ENCODE measurements at regions not wholly inside any gene's neighbourhood (a gene's known extent, or its start where the extent isn't known, plus 50 kb on each side); places are given as distances from the start of the nearest gene placed in this dataset.
"Not testable (repeated sequence)": the region's sequence is repeated elsewhere in the genome, so short reads cannot be mapped to it uniquely, and the experiment has no call there.

GRCh38 chr5:108696951-108697715 lies 50.6 kb upstream of the FER start:
- DNase-seq: no peak

GRCh38 chr5:108696407-108696806 lies 51.3 kb upstream of the FER start:
- no peak for DNase-seq

GRCh38 chr5:108688485-108688884 lies 59.2 kb upstream of the FER start:
- DNase-seq: no peak

GRCh38 chr5:108687595-108688200 lies 60.0 kb upstream of the FER start:
- DNase-seq: no peak

- DNase-seq: no peak
These were observed 61.0 kb upstream of the FER start for GRCh38 chr5:108686676-108687075.

GRCh38 chr5:108685448-108686216 lies 62.1 kb upstream of the FER start:
- not testable (repeated sequence) for DNase-seq

GRCh38 chr5:108681079-108681921 lies 66.4 kb upstream of the FER start:
- no peak for DNase-seq

GRCh38 chr5:108678091-108678490 lies 69.6 kb upstream of the FER start:
- DNase-seq: no peak

- DNase-seq: no peak
These were observed 72.0 kb upstream of the FER start for GRCh38 chr5:108675736-108676135.

- no peak for DNase-seq
These were observed 75.1 kb upstream of the FER start for GRCh38 chr5:108672639-108673038.

GRCh38 chr5:108670591-108671289 lies 77.0 kb upstream of the FER start:
- DNase-seq: no peak

GRCh38 chr5:108669462-108669861 lies 78.2 kb upstream of the FER start:
- no peak for DNase-seq

GRCh38 chr5:108661590-108662219 lies 86.0 kb upstream of the FER start:
- DNase-seq: no peak

- DNase-seq: no peak
These were observed 86.7 kb upstream of the FER start for GRCh38 chr5:108661024-108661423.

- DNase-seq: no peak
These were observed 87.4 kb upstream of the FER start for GRCh38 chr5:108660291-108660690.

GRCh38 chr5:108659531-108659930 lies 88.2 kb upstream of the FER start:
- no peak for DNase-seq

GRCh38 chr5:108655750-108656450 lies 91.8 kb upstream of the FER start:
- no peak for DNase-seq

- no peak for DNase-seq
These were observed 93.6 kb upstream of the FER start for GRCh38 chr5:108654051-108654450.

GRCh38 chr5:108653201-108653600 lies 94.5 kb upstream of the FER start:
- no peak for DNase-seq

- no peak for DNase-seq
These were observed 96.7 kb upstream of the FER start for GRCh38 chr5:108650997-108651396.

GRCh38 chr5:108649646-108650045 lies 98.1 kb upstream of the FER start:
- DNase-seq: no peak

All from stimulated activated CD4-positive, alpha-beta T cell treated with anti-CD3 and anti-CD28 coated beads, Interleukin-4, amount 100 ng/mL, for 4 hours (primary cell).